GM19043 (cell line): ENCODE measurements at regions not wholly inside any gene's neighbourhood (a gene's known extent, or its start where the extent isn't known, plus 50 kb on each side); places are given as distances from the start of the nearest gene placed in this dataset.
"Not testable (repeated sequence)": the region's sequence is repeated elsewhere in the genome, so short reads cannot be mapped to it uniquely, and the experiment has no call there.

Experiments used
- ATAC-seq: cut with Tn5 transposase; IDR thresholded peaks from one replicate; pipeline ENCODE4 v1.9.1; 2021; ENCODE audit warnings: low read depth; ENCODE audit not compliant: unreplicated experiment

DNA sequence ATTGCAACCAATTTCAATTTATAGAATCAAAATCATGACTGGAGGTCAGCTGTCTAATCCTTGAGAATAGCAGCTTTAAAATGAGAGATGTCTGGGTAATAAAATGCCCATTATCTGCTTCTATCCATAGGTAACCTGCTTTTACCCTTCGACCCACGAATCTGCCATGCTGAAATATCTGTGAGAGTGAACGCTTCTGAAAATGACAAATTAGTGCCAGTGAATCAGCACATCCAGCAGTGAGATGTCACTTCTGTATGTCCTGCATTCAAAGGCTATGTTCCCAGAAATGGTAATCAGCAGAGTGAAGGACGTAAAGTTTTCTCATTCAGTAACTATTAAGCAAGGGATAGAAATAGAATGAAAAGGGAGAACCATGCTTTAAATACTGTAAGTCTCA lies 532.4 kb upstream of the ITGA1 start:
- ATAC-seq: no peak

GRCh38 chr5:52262844-52263243 lies 524.9 kb upstream of the ITGA1 start:
- no peak for ATAC-seq

GRCh38 chr5:52269401-52269800 lies 518.3 kb upstream of the ITGA1 start:
- no peak for ATAC-seq

DNA sequence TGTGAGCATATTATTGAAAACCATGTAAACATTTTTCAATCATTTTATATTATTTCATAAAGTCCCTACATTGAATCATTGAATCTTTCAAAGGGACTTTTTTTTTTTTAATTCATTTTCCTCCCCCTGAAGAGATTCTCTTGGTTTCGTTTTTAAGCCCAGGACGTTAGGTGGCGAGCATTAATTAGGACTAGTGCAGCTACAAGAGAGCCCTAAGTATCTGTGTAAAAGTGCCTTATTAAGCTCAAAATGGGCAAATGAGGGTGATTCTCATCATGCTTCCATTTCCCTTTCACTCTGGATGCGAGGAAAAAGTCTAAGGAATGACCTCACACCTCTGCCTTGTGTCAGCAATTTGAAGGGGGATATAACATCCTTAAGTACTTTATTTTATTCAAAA lies 517.9 kb upstream of the ITGA1 start:
- ATAC-seq: no peak

DNA sequence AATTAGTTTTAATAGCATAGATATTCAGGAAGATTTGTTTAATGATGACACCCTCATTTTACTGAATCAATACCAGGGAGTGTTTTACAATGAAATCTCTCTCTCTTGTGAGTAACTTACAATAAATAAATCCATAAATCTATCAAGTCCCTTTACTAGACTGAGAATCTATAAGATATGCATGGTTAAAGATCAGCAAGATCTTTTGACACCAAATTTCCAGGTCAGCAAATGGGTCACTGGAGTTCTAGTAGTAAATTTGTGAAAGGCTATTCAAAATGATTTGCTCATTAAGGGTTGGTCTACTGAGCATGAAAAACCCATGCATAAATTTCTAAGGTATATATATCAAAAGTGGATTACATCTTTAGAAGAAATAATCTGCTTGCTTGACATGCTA lies 512.1 kb upstream of the ITGA1 start:
- ATAC-seq: no peak

DNA sequence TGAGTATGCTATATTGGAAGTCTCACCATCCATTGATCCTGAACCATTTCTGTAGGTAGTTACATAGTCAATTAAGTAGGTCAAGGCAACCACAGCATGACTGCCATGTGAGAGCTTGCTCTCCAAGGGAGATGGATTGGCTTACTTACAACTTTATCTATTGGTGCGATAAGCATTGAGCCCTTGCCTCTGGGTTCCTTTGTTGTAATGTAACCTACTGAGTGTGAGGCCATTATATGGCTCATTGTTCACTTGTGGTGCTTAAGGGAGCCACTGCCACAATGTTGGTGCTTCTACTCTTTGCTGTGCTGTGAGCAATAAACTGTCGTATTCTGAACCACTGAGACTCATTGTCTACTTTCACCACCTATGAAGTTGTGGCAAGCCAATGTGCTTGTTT lies 510.6 kb upstream of the ITGA1 start:
- ATAC-seq: no peak

DNA sequence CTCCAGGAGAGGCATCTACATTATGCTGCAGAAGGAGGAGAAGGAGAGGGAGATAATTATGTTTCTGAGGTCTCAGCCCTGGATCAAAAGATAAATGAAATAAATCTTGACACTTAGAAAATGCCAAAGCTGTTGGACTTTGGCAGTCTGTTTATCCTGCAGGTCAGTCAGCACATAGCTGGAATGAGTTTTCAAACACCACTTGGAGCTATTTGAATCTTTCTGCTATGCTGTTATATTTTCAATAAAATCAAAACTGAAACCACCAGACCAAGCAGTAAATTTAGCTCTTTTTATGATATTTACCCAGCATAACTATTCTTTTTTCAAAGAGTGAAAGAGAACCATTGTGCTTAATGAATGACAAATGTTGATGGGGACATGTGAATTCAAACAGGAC lies 505.1 kb upstream of the ITGA1 start:
- ATAC-seq: no peak

DNA sequence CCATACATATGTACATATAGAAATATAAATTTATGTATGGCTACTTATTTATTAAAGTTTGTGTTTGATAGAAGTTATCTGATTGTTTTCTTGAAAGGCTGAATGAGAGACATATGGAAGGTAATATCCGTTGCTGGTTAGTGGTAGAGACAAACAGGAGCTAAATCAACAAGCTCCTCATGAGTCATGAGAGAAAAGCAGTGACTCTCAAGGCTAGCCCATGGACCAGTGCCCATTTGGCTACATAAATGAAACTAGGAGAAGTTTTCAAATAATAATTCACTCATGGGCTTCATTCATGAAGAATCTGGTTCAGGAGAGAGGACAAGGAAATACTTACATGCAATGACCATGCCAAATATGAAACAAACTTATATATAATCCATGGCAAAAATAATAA lies 504.5 kb upstream of the ITGA1 start:
- ATAC-seq: no peak

GRCh38 chr5:52300703-52301372 lies 486.9 kb upstream of the ITGA1 start:
- ATAC-seq: no peak

- ATAC-seq: not testable (repeated sequence)
Measured at GRCh38 chr5:52304816-52305215, 482.9 kb upstream of the ITGA1 start.

DNA sequence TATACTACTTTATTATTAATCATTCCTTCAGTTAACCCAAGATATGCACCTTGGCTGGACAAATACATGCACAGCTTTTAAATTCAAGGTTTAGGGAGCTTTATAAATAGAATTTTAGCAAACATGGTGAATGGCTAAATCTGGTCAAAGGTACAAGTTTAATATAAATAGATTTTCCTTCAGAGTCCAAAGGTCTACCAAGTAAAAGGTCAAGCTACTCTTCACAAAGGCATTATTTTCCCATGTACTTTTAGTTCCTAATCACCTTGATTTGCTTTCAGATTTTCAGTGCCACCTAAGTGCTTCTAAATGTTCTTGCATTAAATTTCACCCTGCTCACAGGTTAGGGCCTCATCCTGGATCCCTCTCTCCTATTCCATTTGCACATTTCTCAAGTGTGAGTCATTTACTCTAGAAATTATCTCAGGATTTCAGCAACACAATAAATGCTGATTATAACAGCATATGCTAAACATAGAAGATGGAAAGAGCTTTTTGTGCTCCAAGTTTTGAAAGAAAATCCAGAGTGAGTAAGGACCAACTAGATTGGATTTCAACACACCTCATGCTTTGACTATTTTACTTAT lies 459.4 kb upstream of the ITGA1 start:
- ATAC-seq: no peak

DNA sequence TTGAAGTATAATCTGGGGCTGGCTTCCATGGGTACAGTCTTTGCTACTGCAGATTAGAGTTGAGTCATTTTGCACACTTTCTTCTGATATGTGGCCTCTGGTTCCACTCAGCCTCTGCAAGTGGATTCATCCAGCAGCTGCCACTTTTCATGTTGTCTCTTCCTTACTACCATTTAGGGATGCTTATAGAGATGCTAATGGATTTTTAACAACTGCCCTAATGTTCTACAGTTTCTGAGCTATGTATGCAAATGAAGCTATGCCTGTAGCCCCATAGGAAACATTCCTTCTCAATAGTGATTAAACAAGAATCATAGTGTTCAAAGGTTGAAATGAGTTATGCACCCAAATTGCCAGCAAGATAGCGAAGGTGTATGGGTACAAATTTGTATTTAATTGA lies 456.0 kb upstream of the ITGA1 start:
- no peak for ATAC-seq

DNA sequence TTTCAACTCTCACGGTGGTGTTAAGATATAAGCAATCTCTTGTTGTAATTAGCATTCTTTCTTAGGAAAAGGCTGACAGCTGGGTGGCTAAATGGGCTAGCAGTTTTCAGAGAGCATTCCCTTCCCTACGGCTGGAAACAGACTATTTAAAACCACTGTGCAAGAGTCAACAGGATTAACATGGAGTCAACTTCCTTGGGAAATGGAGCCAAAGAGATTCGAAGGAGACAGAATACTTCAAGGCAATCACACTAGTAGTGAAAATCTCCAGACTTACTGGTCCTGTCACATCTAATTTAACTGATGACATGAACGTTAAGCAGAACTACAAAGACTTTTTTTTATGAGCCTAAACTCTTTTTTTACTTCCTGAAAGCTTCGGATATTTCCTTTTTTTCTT lies 453.3 kb upstream of the ITGA1 start:
- no peak for ATAC-seq

- no peak for ATAC-seq
Measured at GRCh38 chr5:52339285-52339684, 448.4 kb upstream of the ITGA1 start.

- ATAC-seq: no peak
Measured at GRCh38 chr5:52342361-52342760, 445.4 kb upstream of the ITGA1 start.

GRCh38 chr5:52356311-52356918 lies 431.3 kb upstream of the ITGA1 start:
- ATAC-seq: no peak

DNA sequence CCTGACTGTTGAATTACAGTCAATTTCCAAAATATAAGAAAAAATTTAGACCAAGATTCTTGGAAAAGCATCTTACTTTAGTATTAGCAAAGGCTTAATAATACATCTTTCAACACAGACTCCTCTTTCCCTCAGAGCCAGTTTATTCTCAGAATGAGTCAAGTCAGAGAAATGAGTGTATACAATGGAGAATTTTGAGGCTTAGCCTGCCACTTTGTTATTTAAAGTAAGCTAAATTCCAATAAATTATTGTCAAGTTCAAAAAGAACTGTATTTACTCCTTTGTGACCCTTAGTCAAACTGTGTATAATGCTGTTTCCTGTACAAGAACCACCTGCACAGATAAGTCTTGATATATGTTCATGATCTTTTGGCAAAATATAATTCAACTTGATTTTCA lies 428.5 kb upstream of the ITGA1 start:
- ATAC-seq: no peak

- ATAC-seq: no peak
Measured at GRCh38 chr5:52360985-52361384, 426.7 kb upstream of the ITGA1 start.

DNA sequence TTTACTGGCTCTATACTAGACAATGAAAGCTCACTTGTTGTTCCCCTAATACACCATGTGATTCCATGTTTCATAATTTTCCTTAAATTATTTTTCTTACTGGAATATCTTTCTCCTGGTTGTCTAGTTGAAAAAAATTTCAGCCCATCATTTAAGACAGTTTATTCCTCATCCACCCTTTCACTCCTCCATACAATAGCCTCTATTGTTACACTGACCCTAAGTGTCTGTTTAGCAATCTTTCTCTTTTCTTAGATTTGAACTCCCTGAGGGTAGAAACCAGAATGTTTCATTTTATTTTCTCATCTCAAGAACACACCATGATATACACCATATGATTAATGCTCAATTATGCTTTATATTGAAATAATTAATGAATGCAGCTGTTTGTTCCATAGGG lies 413.4 kb upstream of the ITGA1 start:
- ATAC-seq: no peak

- no peak for ATAC-seq
Measured at GRCh38 chr5:52375969-52376368, 411.7 kb upstream of the ITGA1 start.

GRCh38 chr5:52376592-52376991 lies 411.1 kb upstream of the ITGA1 start:
- no peak for ATAC-seq

- ATAC-seq: no peak
Measured at GRCh38 chr5:52378237-52378636, 409.5 kb upstream of the ITGA1 start.
